ENCODE measurements at regions not wholly inside any gene's neighbourhood (a gene's known extent, or its start where the extent isn't known, plus 50 kb on each side); places are given as distances from the start of the nearest gene placed in this dataset.

DNA sequence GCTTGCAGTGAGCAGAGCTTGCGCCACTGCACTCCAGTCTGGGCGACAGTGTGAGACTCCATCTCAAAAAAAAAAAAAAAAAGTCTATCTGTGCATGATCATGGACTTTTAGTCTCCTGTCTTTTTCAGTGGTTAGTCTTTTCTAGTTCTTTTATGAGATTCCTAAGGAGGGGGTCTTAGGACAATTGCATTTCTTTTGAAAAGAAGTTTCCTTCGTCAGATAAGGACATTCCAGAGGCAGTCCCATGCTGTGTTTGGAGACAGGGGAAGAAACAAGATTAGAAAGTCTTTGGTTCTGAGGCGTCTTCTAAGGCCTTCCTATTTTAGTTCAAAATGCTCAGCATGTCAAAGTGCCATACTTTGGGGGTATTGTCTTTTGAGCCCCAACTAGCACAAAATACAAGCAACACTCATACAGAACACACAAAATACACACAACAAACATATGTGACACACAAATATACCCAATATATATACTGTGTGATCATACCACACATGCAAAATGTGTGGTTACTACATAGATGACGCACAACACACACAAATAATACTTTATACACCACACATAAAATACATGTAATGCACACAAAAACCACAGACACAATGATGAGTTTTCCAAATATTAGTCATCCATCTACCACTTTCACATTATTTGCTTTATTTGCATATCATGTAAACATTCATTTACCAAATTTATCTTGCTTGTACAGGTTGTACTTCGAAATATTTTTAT lies 394.5 kb downstream of the SPATA31D1 start:
- TF ChIP-seq TAF1 (IDR thresholded peaks at IDR 0.05; ENCODE audit: borderline replicate concordance, insufficient read depth, low read length), result no peak
- TF ChIP-seq SIN3A (IDR thresholded peaks at IDR 0.05; ENCODE audit: borderline replicate concordance, insufficient read depth, low read length), result no peak
- no peak for TF ChIP-seq POLR2AphosphoS5 (IDR thresholded peaks at IDR 0.05; ENCODE audit: low read depth, low read length)
- TF ChIP-seq, protein P1, sequence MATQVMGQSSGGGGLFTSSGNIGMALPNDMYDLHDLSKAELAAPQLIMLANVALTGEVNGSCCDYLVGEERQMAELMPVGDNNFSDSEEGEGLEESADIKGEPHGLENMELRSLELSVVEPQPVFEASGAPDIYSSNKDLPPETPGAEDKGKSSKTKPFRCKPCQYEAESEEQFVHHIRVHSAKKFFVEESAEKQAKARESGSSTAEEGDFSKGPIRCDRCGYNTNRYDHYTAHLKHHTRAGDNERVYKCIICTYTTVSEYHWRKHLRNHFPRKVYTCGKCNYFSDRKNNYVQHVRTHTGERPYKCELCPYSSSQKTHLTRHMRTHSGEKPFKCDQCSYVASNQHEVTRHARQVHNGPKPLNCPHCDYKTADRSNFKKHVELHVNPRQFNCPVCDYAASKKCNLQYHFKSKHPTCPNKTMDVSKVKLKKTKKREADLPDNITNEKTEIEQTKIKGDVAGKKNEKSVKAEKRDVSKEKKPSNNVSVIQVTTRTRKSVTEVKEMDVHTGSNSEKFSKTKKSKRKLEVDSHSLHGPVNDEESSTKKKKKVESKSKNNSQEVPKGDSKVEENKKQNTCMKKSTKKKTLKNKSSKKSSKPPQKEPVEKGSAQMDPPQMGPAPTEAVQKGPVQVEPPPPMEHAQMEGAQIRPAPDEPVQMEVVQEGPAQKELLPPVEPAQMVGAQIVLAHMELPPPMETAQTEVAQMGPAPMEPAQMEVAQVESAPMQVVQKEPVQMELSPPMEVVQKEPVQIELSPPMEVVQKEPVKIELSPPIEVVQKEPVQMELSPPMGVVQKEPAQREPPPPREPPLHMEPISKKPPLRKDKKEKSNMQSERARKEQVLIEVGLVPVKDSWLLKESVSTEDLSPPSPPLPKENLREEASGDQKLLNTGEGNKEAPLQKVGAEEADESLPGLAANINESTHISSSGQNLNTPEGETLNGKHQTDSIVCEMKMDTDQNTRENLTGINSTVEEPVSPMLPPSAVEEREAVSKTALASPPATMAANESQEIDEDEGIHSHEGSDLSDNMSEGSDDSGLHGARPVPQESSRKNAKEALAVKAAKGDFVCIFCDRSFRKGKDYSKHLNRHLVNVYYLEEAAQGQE (IDR thresholded peaks at IDR 0.05; ENCODE audit: insufficient read depth in 1 of 2, low read depth in 2 of 2, low read length in 2 of 2), result no peak
- TF ChIP-seq FOXP2 (optimal IDR thresholded peaks at IDR 0.05; ENCODE audit: borderline replicate concordance, extremely low read depth, extremely low read length, insufficient read depth), result no peak

DNA sequence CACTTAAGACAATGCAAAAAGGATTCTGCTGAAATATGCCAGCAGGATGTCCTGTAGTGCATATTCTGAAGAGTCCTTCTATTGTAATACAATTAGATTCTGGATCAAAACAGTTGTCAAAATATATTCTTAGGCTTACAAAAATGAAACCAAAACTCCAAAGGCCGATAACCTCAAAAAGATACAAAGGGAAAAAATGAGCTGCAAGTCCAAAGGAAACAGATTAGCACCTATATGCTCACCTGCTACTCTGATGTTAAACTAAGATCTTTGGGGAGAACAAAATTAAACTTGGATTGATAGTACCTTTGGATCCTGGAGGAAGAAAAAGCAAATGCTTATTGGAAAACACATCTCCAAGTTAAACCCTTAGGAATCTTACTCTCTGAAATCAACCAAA lies 397.1 kb downstream of the SPATA31D1 start:
- TF ChIP-seq POLR2AphosphoS5 (IDR thresholded peaks at IDR 0.05; ENCODE audit: low read depth, low read length) (no peak), SIN3A (IDR thresholded peaks at IDR 0.05; ENCODE audit: borderline replicate concordance, insufficient read depth, low read length) (no peak), FOXP2 (optimal IDR thresholded peaks at IDR 0.05; ENCODE audit: borderline replicate concordance, extremely low read depth, extremely low read length, insufficient read depth) (no peak), TAF1 (IDR thresholded peaks at IDR 0.05; ENCODE audit: borderline replicate concordance, insufficient read depth, low read length) (no peak)
- TF ChIP-seq, protein P1 (IDR thresholded peaks at IDR 0.05; ENCODE audit: insufficient read depth in 1 of 2, low read depth in 2 of 2, low read length in 2 of 2), result no peak

DNA sequence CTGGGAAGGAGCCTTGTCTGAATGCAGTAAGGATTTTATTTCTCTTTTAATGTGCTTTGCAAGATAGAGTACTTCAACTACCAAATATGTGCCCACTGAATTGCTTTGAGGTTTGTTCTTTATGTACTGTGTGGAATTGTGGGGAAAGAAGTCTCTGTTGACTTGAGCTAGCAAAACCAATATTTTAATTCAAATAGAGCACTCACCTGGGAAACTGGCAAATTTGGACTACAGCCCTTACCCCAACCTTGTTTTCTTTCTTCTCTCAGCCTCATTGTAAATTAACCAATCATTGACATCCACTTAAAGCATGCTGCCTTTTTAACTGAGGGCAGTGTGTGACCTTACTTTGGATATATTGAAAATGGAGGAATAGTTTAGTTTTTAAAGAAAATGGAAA lies 409.0 kb downstream of the SPATA31D1 start:
- TF ChIP-seq POLR2AphosphoS5 (IDR thresholded peaks at IDR 0.05; ENCODE audit: low read depth, low read length), result no peak
- TF ChIP-seq, protein P1 (IDR thresholded peaks at IDR 0.05; ENCODE audit: insufficient read depth in 1 of 2, low read depth in 2 of 2, low read length in 2 of 2), result no peak
- TF ChIP-seq SIN3A (IDR thresholded peaks at IDR 0.05; ENCODE audit: borderline replicate concordance, insufficient read depth, low read length), result no peak
- no peak for TF ChIP-seq FOXP2 (optimal IDR thresholded peaks at IDR 0.05; ENCODE audit: borderline replicate concordance, extremely low read depth, extremely low read length, insufficient read depth)
- TF ChIP-seq TAF1 (IDR thresholded peaks at IDR 0.05; ENCODE audit: borderline replicate concordance, insufficient read depth, low read length), result no peak

DNA sequence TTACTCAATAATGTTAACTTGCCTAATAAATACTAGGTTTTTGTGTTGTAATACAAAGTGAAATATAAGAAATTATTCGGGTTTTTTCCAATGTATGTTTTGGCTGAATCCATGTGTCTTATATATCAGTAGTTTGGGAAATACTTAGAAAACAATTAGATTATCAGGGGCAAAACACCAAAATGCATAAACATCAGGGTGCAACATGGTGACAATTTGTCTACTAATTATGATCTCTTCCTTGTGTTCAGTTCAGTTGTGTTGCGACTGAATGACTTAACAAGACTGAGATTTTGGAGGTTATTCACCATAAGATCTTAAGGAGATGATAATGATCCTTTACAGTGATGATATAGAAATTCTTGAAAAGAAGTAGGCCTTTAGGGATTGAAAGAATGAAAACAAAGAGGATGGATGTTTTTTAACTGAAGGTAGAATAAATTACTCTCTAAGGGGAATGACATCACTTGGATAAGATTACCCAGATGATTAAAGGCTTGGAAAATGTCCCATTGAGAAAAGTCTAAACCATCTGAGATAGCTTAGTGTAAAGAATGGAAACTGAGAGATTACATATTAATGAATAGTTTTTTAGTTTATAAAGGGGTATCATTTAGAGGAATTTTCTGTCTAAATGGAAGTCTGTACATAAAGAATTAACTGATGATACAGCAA lies 415.8 kb downstream of the SPATA31D1 start:
- TF ChIP-seq TAF1 (IDR thresholded peaks at IDR 0.05; ENCODE audit: borderline replicate concordance, insufficient read depth, low read length) (no peak), SIN3A (IDR thresholded peaks at IDR 0.05; ENCODE audit: borderline replicate concordance, insufficient read depth, low read length) (no peak), POLR2AphosphoS5 (IDR thresholded peaks at IDR 0.05; ENCODE audit: low read depth, low read length) (no peak), FOXP2 (optimal IDR thresholded peaks at IDR 0.05; ENCODE audit: borderline replicate concordance, extremely low read depth, extremely low read length, insufficient read depth) (no peak)
- TF ChIP-seq, protein P1 (IDR thresholded peaks at IDR 0.05; ENCODE audit: insufficient read depth in 1 of 2, low read depth in 2 of 2, low read length in 2 of 2), result no peak

Data from PFSK-1 (cell line).